LNCaP clone FGC (cell line): ENCODE measurements at regions not wholly inside any gene's neighbourhood (a gene's known extent, or its start where the extent isn't known, plus 50 kb on each side); places are given as distances from the start of the nearest gene placed in this dataset.

ENCODE experiments used
- DNase-seq: peaks from one replicate; pipeline ENCODE4 v3.0.0-alpha.2; 2011; ENCODE audit warnings: low read depth
- H3K4me3 ChIP-seq: 2 replicates; pipeline ENCODE4 v1.5.1; 2011; ENCODE audit warnings: mild to moderate bottlenecking, low read depth, low read length, control low read depth
- CTCF ChIP-seq: IDR thresholded peaks from 2 replicates; pipeline ENCODE4 v1.5.1; 2012; ENCODE audit warnings: mild to moderate bottlenecking; ENCODE audit not compliant: control insufficient read depth, insufficient read depth; ENCODE audit errors: extremely low read depth

- no peak for TF ChIP-seq CTCF
- H3K4me3 ChIP-seq: no peak overlapping the region
- no peak for DNase-seq
These were observed 70.0 kb upstream of the SSBP2 start for GRCh38 chr5:81820863-81821262.

DNA sequence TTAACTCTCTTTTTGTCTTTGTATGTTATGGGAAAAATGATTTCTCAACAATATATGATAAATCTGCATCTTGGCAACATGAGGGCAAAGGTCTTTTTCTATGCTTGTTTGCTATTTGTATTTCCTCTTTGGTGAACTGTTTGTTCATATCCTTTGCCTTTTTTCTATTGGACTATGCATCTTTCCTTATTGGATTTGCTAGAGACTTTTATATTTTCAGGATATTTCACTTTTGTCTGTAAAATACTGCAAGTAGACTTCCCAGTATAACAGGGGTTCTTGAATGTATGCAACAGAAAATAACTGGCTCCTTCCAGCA lies 69.4 kb upstream of the SSBP2 start:
- no peak for TF ChIP-seq CTCF
- no peak for DNase-seq
- no peak overlapping the region for H3K4me3 ChIP-seq

DNA sequence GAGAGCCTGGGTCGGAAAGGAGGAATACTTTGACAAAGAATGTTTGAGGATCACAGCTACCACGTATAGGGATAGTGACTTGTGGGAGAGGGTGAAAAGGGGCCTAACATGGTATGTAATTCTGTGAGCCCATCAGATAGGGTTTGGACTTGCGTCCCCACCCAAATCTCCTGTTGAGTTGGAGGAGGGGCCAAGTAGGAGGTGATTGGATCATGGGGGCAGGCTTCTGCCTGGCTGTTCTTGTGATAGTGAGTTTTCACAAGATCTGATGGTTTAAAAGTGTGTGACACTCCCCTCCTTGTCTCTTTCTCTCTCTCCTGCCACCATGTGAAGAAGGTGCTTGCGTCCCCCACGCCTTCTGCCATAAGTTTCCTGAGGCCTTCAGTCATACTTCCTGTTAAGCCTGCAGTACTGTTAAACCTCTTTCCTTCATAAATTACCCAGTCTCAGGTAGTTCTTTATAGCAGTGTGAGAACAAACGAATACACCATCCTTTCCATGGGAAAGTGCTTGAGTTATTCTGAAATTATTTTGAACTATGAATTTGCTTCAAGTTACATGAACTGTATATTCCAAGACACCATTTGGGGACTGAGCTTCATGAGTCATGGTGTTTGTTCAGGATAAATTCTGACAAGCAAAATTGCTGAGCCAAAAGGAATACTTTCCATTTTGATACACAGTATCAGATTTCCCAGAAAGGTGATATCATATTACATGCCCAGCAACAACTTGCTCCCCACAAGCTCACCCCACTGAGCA lies 68.8 kb upstream of the SSBP2 start:
- no peak for TF ChIP-seq CTCF
- H3K4me3 ChIP-seq: no peak overlapping the region
- no peak for DNase-seq

GRCh38 chr5:81817980-81818379 lies 67.1 kb upstream of the SSBP2 start:
- no peak for DNase-seq

GRCh38 chr5:81817086-81817485 lies 66.2 kb upstream of the SSBP2 start:
- DNase-seq: no peak
- no peak for TF ChIP-seq CTCF
- H3K4me3 ChIP-seq: no peak overlapping the region

More at GRCh38 chr5:81817980-81818379, 67.1 kb upstream of the SSBP2 start:
- H3K4me3 ChIP-seq: no peak overlapping the region
- TF ChIP-seq CTCF: no peak

DNA sequence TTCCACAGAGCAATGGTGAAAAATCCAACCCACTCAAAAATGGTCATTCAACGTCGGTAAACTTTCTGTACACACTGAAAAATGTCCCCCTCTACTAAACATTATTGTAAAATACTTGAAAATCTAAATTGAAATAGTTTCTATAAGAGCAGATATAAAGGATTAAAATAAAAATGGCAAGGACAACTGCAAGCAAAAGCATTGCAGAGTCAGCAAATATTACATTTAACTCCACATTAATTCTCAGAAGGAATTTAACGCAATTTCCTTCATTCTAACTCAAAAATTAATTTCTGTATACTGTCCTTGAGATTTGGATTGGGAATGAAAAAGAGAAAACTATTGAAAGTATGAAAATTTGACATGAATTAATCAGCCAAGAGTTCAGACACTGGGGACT lies 64.4 kb upstream of the SSBP2 start:
- H3K4me3 ChIP-seq: no peak overlapping the region
- TF ChIP-seq CTCF: no peak
- DNase-seq: no peak

DNA sequence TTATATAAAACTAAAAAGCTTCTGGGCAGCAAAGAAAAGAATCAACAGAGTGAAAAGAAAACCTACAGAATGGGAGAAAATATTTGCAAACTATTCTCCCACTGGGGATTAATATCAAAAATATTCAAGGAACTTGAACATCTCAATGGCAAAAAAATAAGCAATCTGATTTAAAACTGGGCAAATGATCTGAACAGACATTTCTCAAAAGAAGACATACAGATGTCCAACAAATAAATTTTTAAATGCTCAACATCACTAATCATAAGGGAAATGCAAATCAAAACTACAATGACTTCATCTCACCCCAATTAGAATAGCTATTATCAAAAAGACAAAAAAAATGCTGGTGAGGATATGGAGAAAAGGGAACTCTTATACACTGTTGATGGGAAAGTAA lies 57.2 kb upstream of the SSBP2 start:
- TF ChIP-seq CTCF: no peak
- no peak overlapping the region for H3K4me3 ChIP-seq
- no peak for DNase-seq
